ENCODE measurements at regions not wholly inside any gene's neighbourhood (a gene's known extent, or its start where the extent isn't known, plus 50 kb on each side); places are given as distances from the start of the nearest gene placed in this dataset.
"Not testable (repeated sequence)": the region's sequence is repeated elsewhere in the genome, so short reads cannot be mapped to it uniquely, and the experiment has no call there.

DNA sequence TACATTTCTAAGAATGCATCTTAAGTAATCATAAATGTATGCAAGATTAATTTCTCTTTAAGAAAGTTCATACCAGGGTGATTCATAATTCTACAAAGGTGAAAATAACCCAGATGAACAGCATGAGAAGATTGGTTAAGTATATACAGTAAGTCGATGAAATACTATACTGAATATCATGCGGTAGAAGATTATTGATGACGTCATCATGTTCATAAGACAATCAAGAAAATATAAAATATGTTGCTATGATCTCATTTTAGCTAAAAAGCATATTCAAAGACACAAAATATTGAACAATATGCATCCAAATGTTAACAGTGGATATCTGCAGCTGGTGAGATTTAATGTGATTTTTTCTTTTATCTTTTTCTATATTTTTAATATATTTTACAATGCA lies 312.0 kb upstream of the FGF13 start:
- no peak for DNase-seq
- H3K9me3 ChIP-seq (ENCODE audit: control insufficient read depth in 2 of 2, low read length in 2 of 2), result no peaks in the 10 kb centered on the region
- no peak for ATAC-seq (ENCODE audit: low read depth in 2 of 2)
- H3K27ac ChIP-seq (ENCODE audit: insufficient read depth, low read length, poor library complexity, severe bottlenecking), result no peak overlapping the region
- H3K36me3 ChIP-seq (ENCODE audit: control insufficient read depth, insufficient read depth, low read length), result no peaks in the 10 kb centered on the region
- Mint-ChIP-seq H3K4me1 (no peaks in the 10 kb centered on the region), H3K27ac (no peak overlapping the region), H3K4me3 (no peak overlapping the region), H3K27me3 (no peaks in the 10 kb centered on the region), H3K9me3 (peaks cover 0 to 3% (median 0%) of the 10 kb centered on the region in 7 donors), H3K36me3 (no peaks in the 10 kb centered on the region)
- H3K4me3 ChIP-seq (ENCODE audit: low read depth, low read length), result no peak overlapping the region
- no peaks in the 10 kb centered on the region for H3K27me3 ChIP-seq (ENCODE audit: control insufficient read depth, insufficient read depth, low read length)
- H3K4me1 ChIP-seq (ENCODE audit: control insufficient read depth, insufficient read depth, low read length, poor library complexity, severe bottlenecking), result no peaks in the 10 kb centered on the region

DNA sequence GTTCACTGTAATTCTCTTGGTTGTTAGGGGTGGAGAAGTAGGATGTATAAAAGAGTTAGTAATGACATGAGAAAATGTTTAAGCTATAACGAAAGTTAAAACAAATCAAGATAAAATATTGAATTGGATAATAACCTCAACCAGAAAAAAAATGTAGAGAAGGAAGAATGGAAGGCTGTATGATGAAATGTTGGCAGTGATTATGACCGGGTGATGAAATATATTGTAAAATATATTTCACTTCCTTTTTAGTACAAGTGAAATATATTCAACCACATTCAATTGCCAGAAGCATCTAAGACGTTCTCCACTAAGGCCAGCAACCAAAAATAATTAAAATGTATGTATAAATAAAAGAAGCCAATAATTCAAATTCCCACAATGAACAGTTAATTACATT lies 309.3 kb upstream of the FGF13 start:
- Histone ChIP-seq H3K9me3 (ENCODE audit: control insufficient read depth in 2 of 2, low read length in 2 of 2) (no peaks in the 10 kb centered on the region), H3K4me1 (ENCODE audit: control insufficient read depth, insufficient read depth, low read length, poor library complexity, severe bottlenecking) (no peaks in the 10 kb centered on the region), H3K36me3 (ENCODE audit: control insufficient read depth, insufficient read depth, low read length) (no peaks in the 10 kb centered on the region), H3K27ac (ENCODE audit: insufficient read depth, low read length, poor library complexity, severe bottlenecking) (no peak overlapping the region), H3K4me3 (ENCODE audit: low read depth, low read length) (no peak overlapping the region), H3K27me3 (ENCODE audit: control insufficient read depth, insufficient read depth, low read length) (no peaks in the 10 kb centered on the region)
- Mint-ChIP-seq H3K27ac (no peak overlapping the region), H3K36me3 (no peaks in the 10 kb centered on the region), H3K4me1 (no peaks in the 10 kb centered on the region), H3K4me3 (no peak overlapping the region), H3K27me3 (no peaks in the 10 kb centered on the region), H3K9me3 (peaks cover 0 to 3% (median 0%) of the 10 kb centered on the region in 7 donors)
- DNase-seq (no peak), ATAC-seq (ENCODE audit: low read depth in 2 of 2) (no peak)

DNA sequence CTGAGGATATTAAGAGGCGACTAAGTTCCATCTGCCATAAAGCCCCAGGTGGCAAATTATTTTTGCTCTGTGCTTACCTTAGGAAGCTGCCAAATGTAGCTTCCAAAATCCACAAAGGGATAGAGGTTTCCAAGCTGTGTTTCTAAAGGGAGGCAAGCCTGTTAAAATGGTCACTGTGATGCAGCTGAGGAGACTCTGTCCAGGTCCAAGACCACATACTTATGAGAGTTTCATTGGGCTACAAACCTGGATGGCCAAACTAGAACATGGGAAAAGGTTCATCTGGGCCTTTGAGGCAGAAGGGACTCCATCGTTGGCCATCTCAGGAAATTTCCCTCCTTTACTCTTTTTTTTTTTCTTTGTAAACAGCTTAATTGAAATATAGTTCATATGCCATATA lies 306.9 kb upstream of the FGF13 start:
- Histone ChIP-seq H3K4me3 (ENCODE audit: low read depth, low read length) (no peak overlapping the region), H3K9me3 (ENCODE audit: control insufficient read depth in 2 of 2, low read length in 2 of 2) (no peaks in the 10 kb centered on the region), H3K27ac (ENCODE audit: insufficient read depth, low read length, poor library complexity, severe bottlenecking) (no peak overlapping the region), H3K27me3 (ENCODE audit: control insufficient read depth, insufficient read depth, low read length) (no peaks in the 10 kb centered on the region), H3K36me3 (ENCODE audit: control insufficient read depth, insufficient read depth, low read length) (no peaks in the 10 kb centered on the region), H3K4me1 (ENCODE audit: control insufficient read depth, insufficient read depth, low read length, poor library complexity, severe bottlenecking) (no peaks in the 10 kb centered on the region)
- no peak for ATAC-seq (ENCODE audit: low read depth in 2 of 2)
- no peaks in the 10 kb centered on the region for H3K4me1 Mint-ChIP-seq
- H3K36me3 Mint-ChIP-seq, result no peaks in the 10 kb centered on the region
- DNase-seq, result no peak
- H3K4me3 Mint-ChIP-seq, result no peak overlapping the region
- no peaks in the 10 kb centered on the region for H3K27me3 Mint-ChIP-seq
- H3K9me3 Mint-ChIP-seq, result peaks cover 0 to 9% (median 0%) of the 10 kb centered on the region in 7 donors
- no peak overlapping the region for H3K27ac Mint-ChIP-seq

DNA sequence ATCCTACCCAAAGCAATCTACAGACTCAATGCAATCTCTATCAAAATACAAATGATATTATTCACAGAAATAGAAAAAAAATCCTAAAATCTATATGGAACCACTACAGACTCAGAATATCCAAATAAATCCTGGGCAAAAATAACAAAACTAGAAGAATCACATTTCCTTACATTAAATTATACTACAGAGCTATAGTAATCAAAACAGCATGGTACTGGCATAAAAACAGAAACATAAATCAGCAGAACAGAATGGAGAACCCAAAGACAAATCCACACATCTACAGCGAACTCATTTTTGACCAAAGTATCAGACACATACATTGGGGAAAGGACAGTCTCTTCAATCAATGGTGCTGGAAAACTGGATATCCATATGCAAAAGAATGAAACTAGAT lies 304.1 kb upstream of the FGF13 start:
- Histone ChIP-seq H3K27me3 (ENCODE audit: control insufficient read depth, insufficient read depth, low read length) (no peaks in the 10 kb centered on the region), H3K4me3 (ENCODE audit: low read depth, low read length) (no peak overlapping the region), H3K4me1 (ENCODE audit: control insufficient read depth, insufficient read depth, low read length, poor library complexity, severe bottlenecking) (no peaks in the 10 kb centered on the region), H3K9me3 (ENCODE audit: control insufficient read depth in 2 of 2, low read length in 2 of 2) (no peaks in the 10 kb centered on the region), H3K27ac (ENCODE audit: insufficient read depth, low read length, poor library complexity, severe bottlenecking) (no peak overlapping the region), H3K36me3 (ENCODE audit: control insufficient read depth, insufficient read depth, low read length) (no peaks in the 10 kb centered on the region)
- Mint-ChIP-seq H3K27ac (no peak overlapping the region), H3K4me1 (no peaks in the 10 kb centered on the region), H3K9me3 (peaks cover 0 to 9% (median 0%) of the 10 kb centered on the region in 7 donors), H3K4me3 (no peak overlapping the region), H3K36me3 (no peaks in the 10 kb centered on the region), H3K27me3 (no peaks in the 10 kb centered on the region)
- ATAC-seq (ENCODE audit: low read depth in 2 of 2), result no peak
- DNase-seq, result no peak

DNA sequence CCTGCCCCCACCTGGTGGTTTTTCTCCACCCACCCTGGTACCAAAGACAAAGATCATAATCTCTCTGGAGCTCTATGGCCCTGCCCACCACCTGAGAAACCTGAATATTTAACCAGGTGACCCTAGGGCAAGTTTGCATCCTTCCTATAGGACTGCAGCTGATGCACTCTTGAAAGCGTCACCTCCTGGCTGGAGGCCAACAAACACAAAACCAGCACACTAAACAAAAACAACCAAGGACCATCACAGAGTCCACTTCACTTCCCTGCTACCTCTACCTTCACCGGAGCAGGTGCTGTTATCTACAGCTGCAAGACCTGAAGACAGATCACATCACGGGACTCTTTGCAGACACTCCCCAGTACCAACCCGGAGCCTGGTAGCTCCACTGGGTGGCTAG lies 296.7 kb upstream of the FGF13 start:
- no peaks in the 10 kb centered on the region for H3K4me1 ChIP-seq (ENCODE audit: control insufficient read depth, insufficient read depth, low read length, poor library complexity, severe bottlenecking)
- H3K36me3 Mint-ChIP-seq, result no peaks in the 10 kb centered on the region
- no peaks in the 10 kb centered on the region for H3K4me1 Mint-ChIP-seq
- no peaks in the 10 kb centered on the region for H3K9me3 ChIP-seq (ENCODE audit: control insufficient read depth in 2 of 2, low read length in 2 of 2)
- H3K27me3 Mint-ChIP-seq, result no peaks in the 10 kb centered on the region
- H3K4me3 ChIP-seq (ENCODE audit: low read depth, low read length), result no peak overlapping the region
- H3K4me3 Mint-ChIP-seq, result no peak overlapping the region
- no peaks in the 10 kb centered on the region for H3K36me3 ChIP-seq (ENCODE audit: control insufficient read depth, insufficient read depth, low read length)
- no peak overlapping the region for H3K27ac Mint-ChIP-seq
- no peak for ATAC-seq (ENCODE audit: low read depth in 2 of 2)
- peaks cover 0 to 3% (median 0%) of the 10 kb centered on the region in 7 donors for H3K9me3 Mint-ChIP-seq
- no peaks in the 10 kb centered on the region for H3K27me3 ChIP-seq (ENCODE audit: control insufficient read depth, insufficient read depth, low read length)
- H3K27ac ChIP-seq (ENCODE audit: insufficient read depth, low read length, poor library complexity, severe bottlenecking), result no peak overlapping the region
- DNase-seq, result no peak

DNA sequence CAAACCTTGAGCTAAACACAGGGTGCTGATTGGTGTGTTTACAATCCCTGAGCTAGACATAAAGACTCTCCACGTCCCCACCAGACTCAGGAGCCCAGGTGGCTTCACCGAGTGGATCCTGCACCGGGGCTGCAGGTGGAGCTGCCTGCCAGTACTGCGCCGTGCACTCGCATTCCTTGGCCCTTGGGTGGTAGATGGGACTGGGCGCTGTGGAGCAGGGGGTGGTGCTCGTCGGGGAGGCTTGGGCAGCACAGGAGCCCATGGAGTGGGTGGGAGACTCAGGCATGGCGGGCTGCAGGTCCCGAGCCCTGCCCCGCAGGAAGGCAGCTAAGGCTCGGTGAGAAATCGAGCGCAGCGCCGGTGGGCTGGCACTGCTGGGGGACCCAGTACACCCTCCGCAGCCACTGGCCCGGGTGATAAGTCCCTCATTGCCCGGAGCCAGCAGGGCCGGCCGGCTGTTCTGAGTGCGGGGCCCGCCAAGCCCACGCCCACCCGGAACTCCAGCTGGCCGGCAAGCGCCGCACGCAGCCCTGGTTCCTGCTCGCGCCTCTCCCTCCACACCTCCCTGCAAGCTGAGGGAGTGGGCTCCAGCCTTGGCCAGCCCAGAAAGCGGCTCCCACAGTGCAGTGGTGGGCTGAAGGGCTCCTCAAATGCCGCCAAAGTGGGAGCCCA lies 292.5 kb upstream of the FGF13 start:
- H3K9me3 Mint-ChIP-seq; H3K4me3 Mint-ChIP-seq; H3K27me3 ChIP-seq (ENCODE audit: control insufficient read depth, insufficient read depth, low read length); ATAC-seq (ENCODE audit: low read depth in 2 of 2); H3K4me1 ChIP-seq (ENCODE audit: control insufficient read depth, insufficient read depth, low read length, poor library complexity, severe bottlenecking); H3K27me3 Mint-ChIP-seq; H3K9me3 ChIP-seq (ENCODE audit: control insufficient read depth in 2 of 2, low read length in 2 of 2); H3K36me3 Mint-ChIP-seq; H3K36me3 ChIP-seq (ENCODE audit: control insufficient read depth, insufficient read depth, low read length); DNase-seq; H3K4me1 Mint-ChIP-seq; H3K27ac ChIP-seq (ENCODE audit: insufficient read depth, low read length, poor library complexity, severe bottlenecking); H3K27ac Mint-ChIP-seq; H3K4me3 ChIP-seq (ENCODE audit: low read depth, low read length): not testable (repeated sequence)

DNA sequence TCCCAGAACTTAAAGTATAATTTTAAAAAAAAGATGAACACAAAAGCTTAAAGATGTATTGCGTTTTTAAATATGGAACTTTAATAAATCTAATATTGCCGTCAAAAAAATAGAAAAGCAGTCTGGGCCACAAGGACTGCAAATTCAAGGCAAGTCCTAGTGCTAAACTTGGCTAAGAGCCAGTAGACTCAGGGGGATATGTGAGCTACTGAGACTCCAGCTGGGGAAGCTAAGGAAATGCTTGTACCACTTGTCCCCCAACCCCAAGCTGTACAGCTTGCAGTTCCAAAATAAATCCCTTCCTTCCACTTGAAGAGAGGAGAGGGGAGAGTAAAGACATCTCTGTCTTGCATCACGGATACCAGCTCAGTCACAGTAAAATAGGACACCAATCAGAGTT lies 290.8 kb upstream of the FGF13 start:
- Histone ChIP-seq H3K27ac (ENCODE audit: insufficient read depth, low read length, poor library complexity, severe bottlenecking) (no peak overlapping the region), H3K9me3 (ENCODE audit: control insufficient read depth in 2 of 2, low read length in 2 of 2) (no peaks in the 10 kb centered on the region), H3K4me3 (ENCODE audit: low read depth, low read length) (no peak overlapping the region), H3K27me3 (ENCODE audit: control insufficient read depth, insufficient read depth, low read length) (no peaks in the 10 kb centered on the region), H3K36me3 (ENCODE audit: control insufficient read depth, insufficient read depth, low read length) (no peaks in the 10 kb centered on the region), H3K4me1 (ENCODE audit: control insufficient read depth, insufficient read depth, low read length, poor library complexity, severe bottlenecking) (no peaks in the 10 kb centered on the region)
- H3K27me3 Mint-ChIP-seq, result no peaks in the 10 kb centered on the region
- H3K27ac Mint-ChIP-seq, result no peak overlapping the region
- peaks cover 0 to 9% (median 0%) of the 10 kb centered on the region in 7 donors for H3K9me3 Mint-ChIP-seq
- DNase-seq (no peak), ATAC-seq (ENCODE audit: low read depth in 2 of 2) (no peak)
- no peaks in the 10 kb centered on the region for H3K36me3 Mint-ChIP-seq
- no peak overlapping the region for H3K4me3 Mint-ChIP-seq
- no peaks in the 10 kb centered on the region for H3K4me1 Mint-ChIP-seq

DNA sequence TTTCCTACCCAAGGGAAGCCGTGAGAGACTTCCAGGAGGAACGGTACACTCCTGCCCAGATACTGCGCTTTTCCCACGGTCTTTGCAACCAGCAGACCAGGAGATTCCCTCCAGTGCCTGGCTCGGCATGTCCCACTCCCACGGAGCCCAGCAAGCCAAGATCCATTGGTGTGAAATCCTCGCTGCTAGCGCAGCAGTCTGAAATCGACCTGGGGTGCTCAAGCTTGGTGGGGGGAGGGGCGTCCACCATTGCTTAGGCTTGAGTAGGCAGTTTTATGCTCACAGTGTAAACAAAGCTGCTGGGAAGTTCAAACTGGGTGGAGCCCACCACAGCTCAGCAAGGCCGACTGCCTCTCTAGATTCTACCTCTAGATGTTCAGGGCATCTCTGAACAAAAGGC lies 284.8 kb upstream of the FGF13 start:
- Mint-ChIP-seq H3K9me3 (peaks cover 0 to 4% (median 0%) of the 10 kb centered on the region in 7 donors), H3K27me3 (no peaks in the 10 kb centered on the region), H3K4me1 (no peaks in the 10 kb centered on the region), H3K36me3 (no peaks in the 10 kb centered on the region), H3K27ac (no peak overlapping the region), H3K4me3 (no peak overlapping the region)
- no peak for ATAC-seq (ENCODE audit: low read depth in 2 of 2)
- H3K4me1 ChIP-seq (ENCODE audit: control insufficient read depth, insufficient read depth, low read length, poor library complexity, severe bottlenecking), result no peaks in the 10 kb centered on the region
- H3K27me3 ChIP-seq (ENCODE audit: control insufficient read depth, insufficient read depth, low read length), result no peaks in the 10 kb centered on the region
- H3K4me3 ChIP-seq (ENCODE audit: low read depth, low read length), result no peak overlapping the region
- H3K27ac ChIP-seq (ENCODE audit: insufficient read depth, low read length, poor library complexity, severe bottlenecking), result no peak overlapping the region
- no peaks in the 10 kb centered on the region for H3K36me3 ChIP-seq (ENCODE audit: control insufficient read depth, insufficient read depth, low read length)
- no peaks in the 10 kb centered on the region for H3K9me3 ChIP-seq (ENCODE audit: control insufficient read depth in 2 of 2, low read length in 2 of 2)
- no peak for DNase-seq

Data from CD4-positive, CD25-positive, alpha-beta regulatory T cell (primary cell).